HEK293 (cell line): ENCODE measurements at regions not wholly inside any gene's neighbourhood (a gene's known extent, or its start where the extent isn't known, plus 50 kb on each side); places are given as distances from the start of the nearest gene placed in this dataset.

Experiments
- CTCF ChIA-PET: fragments of 350-600 bp; formaldehyde crosslinking; extraction: SDS; loops from one replicate; lab custom pipeline; 2021; ENCODE audit warnings: antibody characterized with exemption; lab: Yijun Ruan, JAX
- POLR2A ChIA-PET: fragments of 300-600 bp; formaldehyde crosslinking; extraction: SDS; loops from one replicate; lab custom pipeline; 2020; ENCODE audit warnings: antibody characterized with exemption, inconsistent platforms; lab: Yijun Ruan, JAX
- H3K27ac ChIP-seq: fragments of 200-500 bp; sonication (Bioruptor generic); 2 replicates; pipeline ENCODE4 v1.5.1; 2014; ENCODE audit warnings: low read depth, low read length, control low read depth, inconsistent platforms; ENCODE audit errors: extremely low read depth
- H3K36me3 ChIP-seq, 2 experiments: fragments of 200-500 bp in 1 of 2; sonication (Bioruptor generic) in 1 of 2; 1 replicate in 1 of 2; 2 replicates in 1 of 2; pipeline ENCODE4 v1.5.1; 2014 to 2017; ENCODE audit warnings: inconsistent platforms in 2 of 2, low read length in 2 of 2; ENCODE audit not compliant: control insufficient read depth in 2 of 2, insufficient read depth in 1 of 2
- H3K4me1 ChIP-seq: fragments of 200-500 bp; sonication (Bioruptor generic); 2 replicates; pipeline ENCODE4 v1.5.1; 2014; ENCODE audit warnings: mild to moderate bottlenecking, low read length, inconsistent platforms; ENCODE audit not compliant: control insufficient read depth, insufficient read depth
- H3K4me3 ChIP-seq: 2 replicates; pipeline ENCODE4 v1.5.1; 2011; ENCODE audit warnings: low read depth, mild to moderate bottlenecking, control low read depth, low read length, moderate library complexity
- H3K9me3 ChIP-seq: fragments of 200-500 bp; sonication (Bioruptor generic); 2 replicates; pipeline ENCODE4 v1.5.1; 2014; ENCODE audit warnings: low read depth, low read length, inconsistent platforms; ENCODE audit not compliant: control insufficient read depth, insufficient read depth
- BCL6B ChIP-seq: fragments of 450-650 bp; formaldehyde crosslinking; IDR thresholded peaks from 2 replicates; pipeline ENCODE4 v1.5.1; 2017; ENCODE audit warnings: missing biosample characterization, missing genetic modification characterization
- GLIS2 ChIP-seq: fragments of 450-650 bp; formaldehyde crosslinking; IDR thresholded peaks from 2 replicates; pipeline ENCODE4 v1.5.1; 2016; ENCODE audit warnings: missing biosample characterization, missing genetic modification characterization
- KLF8 ChIP-seq: fragments of 450-650 bp; formaldehyde crosslinking; IDR thresholded peaks from 2 replicates; pipeline ENCODE4 v1.5.1; 2016; ENCODE audit warnings: missing biosample characterization, missing genetic modification characterization
- PATZ1 ChIP-seq: fragments of 450-650 bp; formaldehyde crosslinking; IDR thresholded peaks from 2 replicates; pipeline ENCODE4 v1.5.1; 2016; ENCODE audit warnings: missing biosample characterization, missing genetic modification characterization
- REPIN1 ChIP-seq: fragments of 450-650 bp; formaldehyde crosslinking; IDR thresholded peaks from 2 replicates; pipeline ENCODE4 v1.5.1; 2017; ENCODE audit warnings: missing biosample characterization, missing genetic modification characterization, low read depth
- ZNF112 ChIP-seq: fragments of 450-650 bp; formaldehyde crosslinking; IDR thresholded peaks from 2 replicates; pipeline ENCODE4 v1.5.0; 2017; ENCODE audit warnings: missing biosample characterization, missing genetic modification characterization
- ZNF16 ChIP-seq: fragments of 450-650 bp; formaldehyde crosslinking; IDR thresholded peaks from 2 replicates; pipeline ENCODE4 v1.5.1; 2016; ENCODE audit warnings: low read depth, missing biosample characterization, missing genetic modification characterization
- ZNF214 ChIP-seq: fragments of 450-650 bp; formaldehyde crosslinking; IDR thresholded peaks from 2 replicates; pipeline ENCODE4 v1.5.1; 2017; ENCODE audit warnings: missing biosample characterization, mild to moderate bottlenecking, missing genetic modification characterization, borderline replicate concordance
- ZNF239 ChIP-seq: fragments of 450-650 bp; formaldehyde crosslinking; IDR thresholded peaks from 2 replicates; pipeline ENCODE4 v1.5.1; 2016; ENCODE audit warnings: missing biosample characterization, missing genetic modification characterization
- ZNF24 ChIP-seq: fragments of 450-650 bp; formaldehyde crosslinking; IDR thresholded peaks from 2 replicates; pipeline ENCODE4 v1.5.1; 2016; ENCODE audit warnings: missing biosample characterization, missing genetic modification characterization
- ZNF248 ChIP-seq: fragments of 450-650 bp; formaldehyde crosslinking; IDR thresholded peaks from 2 replicates; pipeline ENCODE4 v1.5.1; 2017; ENCODE audit warnings: missing biosample characterization, missing genetic modification characterization
- ZNF280C ChIP-seq: fragments of 450-650 bp; formaldehyde crosslinking; IDR thresholded peaks from 2 replicates; pipeline ENCODE4 v1.5.1; 2016; ENCODE audit warnings: missing biosample characterization, missing genetic modification characterization
- ZNF394 ChIP-seq: fragments of 450-650 bp; formaldehyde crosslinking; IDR thresholded peaks from 2 replicates; pipeline ENCODE4 v1.5.1; 2016; ENCODE audit warnings: missing biosample characterization, missing genetic modification characterization, mild to moderate bottlenecking, moderate library complexity, borderline replicate concordance
- ZNF501 ChIP-seq: fragments of 450-650 bp; formaldehyde crosslinking; IDR thresholded peaks from 2 replicates; pipeline ENCODE4 v1.5.1; 2016; ENCODE audit warnings: missing biosample characterization, missing genetic modification characterization
- ZNF549 ChIP-seq: fragments of 450-650 bp; IDR thresholded peaks from 2 replicates; pipeline ENCODE4 v1.5.1; 2018; ENCODE audit warnings: missing biosample characterization, missing genetic modification characterization, mild to moderate bottlenecking, inconsistent platforms, moderate library complexity
- ZNF561 ChIP-seq: fragments of 450-650 bp; IDR thresholded peaks from 2 replicates; pipeline ENCODE4 v1.5.1; 2018; ENCODE audit warnings: missing biosample characterization, missing genetic modification characterization, borderline replicate concordance
- ZNF692 ChIP-seq: fragments of 450-650 bp; formaldehyde crosslinking; IDR thresholded peaks from 2 replicates; pipeline ENCODE4 v1.5.1; 2016; ENCODE audit warnings: missing biosample characterization, missing genetic modification characterization
- ZNF704 ChIP-seq: fragments of 450-650 bp; formaldehyde crosslinking; IDR thresholded peaks from 2 replicates; pipeline ENCODE4 v1.5.1; 2016; ENCODE audit warnings: missing biosample characterization, missing genetic modification characterization
- ZNF707 ChIP-seq: fragments of 450-650 bp; formaldehyde crosslinking; IDR thresholded peaks from 2 replicates; pipeline ENCODE4 v1.5.1; 2016; ENCODE audit warnings: missing biosample characterization, missing genetic modification characterization
- ZNF768 ChIP-seq: fragments of 450-650 bp; formaldehyde crosslinking; IDR thresholded peaks from 2 replicates; pipeline ENCODE4 v1.5.1; 2018; ENCODE audit warnings: missing biosample characterization, mild to moderate bottlenecking, missing genetic modification characterization

- TF ChIP-seq ZNF248 (tag by site-specific recombination): no peak
- TF ChIP-seq ZNF16 (tag by site-specific recombination): no peak
- TF ChIP-seq ZNF394 (tag by site-specific recombination): no peak
- no peak for TF ChIP-seq ZNF704 (tag by site-specific recombination)
- no peak for TF ChIP-seq GLIS2 (tag by site-specific recombination)
- TF ChIP-seq REPIN1 (tag by site-specific recombination): no peak
- no peak for TF ChIP-seq ZNF561
- TF ChIP-seq ZNF768 (tag by site-specific recombination): no peak
- TF ChIP-seq ZNF707 (tag by site-specific recombination): no peak
- TF ChIP-seq ZNF280C (tag by site-specific recombination): no peak
- no peak for TF ChIP-seq ZNF549
- no peak for TF ChIP-seq ZNF214
- TF ChIP-seq ZNF112: no peak
- no peak for TF ChIP-seq PATZ1 (tag by site-specific recombination)
- TF ChIP-seq ZNF239 (tag by site-specific recombination): no peak
- H3K4me3 ChIP-seq: no peak overlapping the region
- CTCF ChIA-PET: interaction anchor here (0.6 kb wide), 1 partner anchor 71 kb away, joined by 3 read pairs; no protein-coding TSS in a partner anchor
- no peak overlapping the region for H3K27ac ChIP-seq
- H3K36me3 ChIP-seq: no peaks in the 10 kb centered on the region
- POLR2A ChIA-PET: interaction anchor here (0.7 kb wide), 1 partner anchor 14 kb away, joined by 3 read pairs; no protein-coding TSS in a partner anchor
- no peaks in the 10 kb centered on the region for H3K4me1 ChIP-seq
- H3K9me3 ChIP-seq: no peaks in the 10 kb centered on the region
These were observed 150.3 kb upstream of the BCOR start for GRCh38 chrX:40247848-40248622.

- Histone ChIP-seq H3K36me3 (no peaks in the 10 kb centered on the region), H3K9me3 (no peaks in the 10 kb centered on the region), H3K27ac (no peak overlapping the region), H3K4me1 (no peaks in the 10 kb centered on the region), H3K4me3 (no peak overlapping the region)
- POLR2A ChIA-PET: interaction anchor here (0.5 kb wide), 1 partner anchor 658 kb away, joined by 3 read pairs; no protein-coding TSS in a partner anchor
- CTCF ChIA-PET: interaction anchor here (0.6 kb wide), 1 partner anchor 71 kb away, joined by 3 read pairs; no protein-coding TSS in a partner anchor
- TF ChIP-seq ZNF24: no peak
- no peak for TF ChIP-seq BCL6B (tag by site-specific recombination)
- no peak for TF ChIP-seq KLF8 (tag by site-specific recombination)
- no peak for TF ChIP-seq ZNF501 (tag by site-specific recombination)
- TF ChIP-seq ZNF692 (tag by site-specific recombination): no peak
- no peak for TF ChIP-seq PATZ1 (tag by site-specific recombination)
These were observed 149.6 kb upstream of the BCOR start for GRCh38 chrX:40247382-40247781.
